H9 (cell line): ENCODE measurements at regions not wholly inside any gene's neighbourhood (a gene's known extent, or its start where the extent isn't known, plus 50 kb on each side); places are given as distances from the start of the nearest gene placed in this dataset.

ENCODE experiments used
- DNase-seq: peaks from one replicate; pipeline ENCODE4 v3.0.0-alpha.2; 2017
- H2AFZ ChIP-seq: one replicate; pipeline ENCODE4 v1.6.1; 2013; ENCODE audit warnings: mild to moderate bottlenecking, low read length, control low read depth, moderate library complexity
- H2AK5ac ChIP-seq: 2 replicates; pipeline ENCODE4 v1.6.1; 2013; ENCODE audit warnings: low read length, control low read depth, mixed read lengths; ENCODE audit not compliant: insufficient read length
- H2BK120ac ChIP-seq: one replicate; pipeline ENCODE4 v1.6.1; 2013; ENCODE audit warnings: low read depth, mild to moderate bottlenecking, low read length, control low read depth, inconsistent platforms; ENCODE audit not compliant: poor library complexity, severe bottlenecking
- H2BK12ac ChIP-seq: 2 replicates; pipeline ENCODE4 v1.6.1; 2013; ENCODE audit warnings: low read length, control low read depth, mixed read lengths, low read depth; ENCODE audit not compliant: insufficient read length
- H2BK15ac ChIP-seq: 2 replicates; pipeline ENCODE4 v1.6.1; 2013; ENCODE audit warnings: low read depth, low read length, control low read depth
- H2BK20ac ChIP-seq: one replicate; pipeline ENCODE4 v1.6.1; 2013; ENCODE audit warnings: low read depth, mild to moderate bottlenecking, low read length, control low read depth, inconsistent platforms; ENCODE audit not compliant: poor library complexity, severe bottlenecking
- H2BK5ac ChIP-seq: 2 replicates; pipeline ENCODE4 v1.6.1; 2013; ENCODE audit warnings: low read length, control low read depth, mixed read lengths; ENCODE audit not compliant: insufficient read length
- H3K14ac ChIP-seq: 2 replicates; pipeline ENCODE4 v1.6.1; 2013; ENCODE audit warnings: low read length, control low read depth; ENCODE audit not compliant: insufficient read depth
- H3K18ac ChIP-seq: 2 replicates; pipeline ENCODE4 v1.6.1; 2013; ENCODE audit warnings: low read depth, mild to moderate bottlenecking, mixed read lengths, low read length, control low read depth; ENCODE audit not compliant: insufficient read length
- H3K23ac ChIP-seq: 2 replicates; pipeline ENCODE4 v1.6.1; 2013; ENCODE audit warnings: low read length, control low read depth, mixed read lengths, low read depth; ENCODE audit not compliant: insufficient read length
- H3K23me2 ChIP-seq: 2 replicates; pipeline ENCODE4 v1.6.1; 2013; ENCODE audit warnings: low read depth, mild to moderate bottlenecking, mixed read lengths, low read length, control low read depth; ENCODE audit not compliant: insufficient read length, poor library complexity, severe bottlenecking
- H3K27ac ChIP-seq: 2 replicates; pipeline ENCODE4 v1.5.1; 2013; ENCODE audit warnings: low read length, control low read depth, mixed read lengths, low read depth; ENCODE audit not compliant: insufficient read length
- H3K27me3 ChIP-seq: 2 replicates; pipeline ENCODE4 v1.6.1; 2013; ENCODE audit warnings: low read length, control low read depth, inconsistent platforms; ENCODE audit not compliant: insufficient read depth
- H3K4ac ChIP-seq: 2 replicates; pipeline ENCODE4 v1.6.1; 2013; ENCODE audit warnings: low read depth, mild to moderate bottlenecking, control low read depth, inconsistent platforms, low read length, moderate library complexity
- H3K4me1 ChIP-seq: 2 replicates; pipeline ENCODE4 v1.6.1; 2013; ENCODE audit warnings: low read length, control low read depth, inconsistent platforms; ENCODE audit not compliant: insufficient read depth
- H3K4me2 ChIP-seq: 2 replicates; pipeline ENCODE4 v1.6.1; 2013; ENCODE audit warnings: low read length, control low read depth, mixed read lengths; ENCODE audit not compliant: insufficient read length, insufficient read depth
- H3K56ac ChIP-seq: 2 replicates; pipeline ENCODE4 v1.6.1; 2013; ENCODE audit warnings: low read depth, mild to moderate bottlenecking, mixed read lengths, low read length, control low read depth; ENCODE audit not compliant: insufficient read length
- H3K79me1 ChIP-seq: 2 replicates; pipeline ENCODE4 v1.6.1; 2013; ENCODE audit warnings: low read depth, mild to moderate bottlenecking, moderate library complexity, low read length, control low read depth, inconsistent platforms; ENCODE audit not compliant: insufficient read depth, poor library complexity, severe bottlenecking
- H3K79me2 ChIP-seq: 2 replicates; pipeline ENCODE4 v1.6.1; 2013; ENCODE audit warnings: low read length, control low read depth, inconsistent platforms; ENCODE audit not compliant: insufficient read depth
- H3K9ac ChIP-seq: 2 replicates; pipeline ENCODE4 v1.6.1; 2013; ENCODE audit warnings: low read length, control low read depth, mixed read lengths; ENCODE audit not compliant: insufficient read length; ENCODE audit errors: extremely low read depth
- H3K9me3 ChIP-seq: one replicate; pipeline ENCODE4 v1.6.1; 2013; ENCODE audit warnings: low read depth, low read length, inconsistent platforms; ENCODE audit not compliant: control insufficient read depth
- H3T11ph ChIP-seq: one replicate; pipeline ENCODE4 v1.6.1; 2013; ENCODE audit warnings: mild to moderate bottlenecking, low read length, control low read depth, inconsistent platforms
- H4K20me1 ChIP-seq: one replicate; pipeline ENCODE4 v1.6.1; 2013; ENCODE audit not compliant: control insufficient read depth, insufficient read length, insufficient read depth
- H4K5ac ChIP-seq: 2 replicates; pipeline ENCODE4 v1.6.1; 2013; ENCODE audit warnings: low read depth, mild to moderate bottlenecking, mixed read lengths, low read length, control low read depth; ENCODE audit not compliant: insufficient read length
- H4K8ac ChIP-seq: replicated peaks from 2 replicates; pipeline ENCODE4 v1.6.1; 2013; ENCODE audit warnings: low read length, control low read depth, mixed read lengths, low read depth; ENCODE audit not compliant: insufficient read length
- H4K91ac ChIP-seq: 2 replicates; pipeline ENCODE4 v1.6.1; 2013; ENCODE audit warnings: low read depth, mild to moderate bottlenecking, moderate library complexity, mixed read lengths, low read length, control low read depth; ENCODE audit not compliant: insufficient read length
- H3K27ac Mint-ChIP-seq, 3 experiments: 2 replicates in 2 of 3; 3 replicates in 1 of 3; pipeline ENCODE4 v1.8.0; 2020 to 2021; ENCODE audit warnings: mixed read lengths in 3 of 3, mild to moderate bottlenecking in 1 of 3, moderate library complexity in 1 of 3
- H3K27me3 Mint-ChIP-seq: 2 replicates; pipeline ENCODE4 v1.8.0; 2021; ENCODE audit warnings: low read depth, mild to moderate bottlenecking, moderate library complexity, mixed read lengths
- H3K36me3 Mint-ChIP-seq, 3 experiments: 2 replicates in 2 of 3; 3 replicates in 1 of 3; pipeline ENCODE4 v1.8.0; 2020 to 2021; ENCODE audit warnings: low read depth in 3 of 3, mixed read lengths in 3 of 3; ENCODE audit not compliant: insufficient read depth in 1 of 3
- H3K4me1 Mint-ChIP-seq, 2 experiments: 2 replicates each; pipeline ENCODE4 v1.8.0; 2020; ENCODE audit warnings: mixed read lengths in 2 of 2
- H3K4me3 Mint-ChIP-seq, 2 experiments: 2 replicates in 1 of 2; 3 replicates in 1 of 2; pipeline ENCODE4 v1.8.0; 2020 to 2021; ENCODE audit warnings: mild to moderate bottlenecking in 2 of 2, mixed read lengths in 2 of 2, moderate library complexity in 1 of 2
- H3K9me3 Mint-ChIP-seq, 2 experiments: 2 replicates in 1 of 2; 3 replicates in 1 of 2; pipeline ENCODE4 v1.8.0; 2020; ENCODE audit warnings: mild to moderate bottlenecking in 2 of 2, mixed read lengths in 2 of 2, moderate library complexity in 1 of 2
- CTCF ChIP-seq: fragments of 200-600 bp; sonication (generic); conservative IDR thresholded peaks from 3 replicates; pipeline ENCODE4 v1.8.0; 2021; ENCODE audit warnings: antibody characterized with exemption, mild to moderate bottlenecking
- WGBS: extraction: QIAGEN DNeasy Blood & Tissue Kit; methylation state at CpG from one replicate; pipeline ENCODE4 v1.1.7; 2013; ENCODE audit warnings: missing lambda C conversion rate, low lambda C conversion rate, mixed read lengths; ENCODE audit not compliant: insufficient read length; ENCODE audit errors: extremely low coverage; 5-methylcytosine and 5-hydroxymethylcytosine counted together

- Histone ChIP-seq H3K79me1 (no peaks in the 10 kb centered on the region), H2BK12ac (no peak overlapping the region), H2AFZ (no peak overlapping the region), H3K4ac (no peak overlapping the region), H3K23ac (no peak overlapping the region), H2BK5ac (no peak overlapping the region), H2AK5ac (no peak overlapping the region), H3T11ph (no peak overlapping the region), H3K14ac (no peak overlapping the region), H3K4me1 (no peaks in the 10 kb centered on the region), H3K27me3 (no peaks in the 10 kb centered on the region), H3K56ac (no peak overlapping the region), H3K9me3 (no peaks in the 10 kb centered on the region), H4K8ac (no peak overlapping the region), H4K5ac (no peak overlapping the region), H2BK15ac (no peak overlapping the region), H3K18ac (no peak overlapping the region), H3K79me2 (no peaks in the 10 kb centered on the region), H4K20me1 (no peaks in the 10 kb centered on the region), H2BK120ac (no peak overlapping the region), H4K91ac (no peak overlapping the region), H2BK20ac (no peak overlapping the region), H3K27ac (no peak overlapping the region), H3K4me2 (no peak overlapping the region), H3K9ac (no peak overlapping the region), H3K23me2 (no peaks in the 10 kb centered on the region)
- no peak for TF ChIP-seq CTCF
- peaks cover 2 to 7% of the 10 kb centered on the region in 2 experiments; a peak in 3 of 4 replicates for H3K4me1 Mint-ChIP-seq
- no peak overlapping the region for H3K4me3 Mint-ChIP-seq
- WGBS, result no CpG with 5 or more reads among the region's 4 CpGs
- H3K9me3 Mint-ChIP-seq, result no peaks in the 10 kb centered on the region
- peak overlapping the region in 1 of 3 experiments; percentile 29; a peak in 2 of 7 replicates for H3K27ac Mint-ChIP-seq
- H3K36me3 Mint-ChIP-seq, result no peaks in the 10 kb centered on the region
- no peaks in the 10 kb centered on the region; the same call in none of the 2 replicates for H3K27me3 Mint-ChIP-seq
- DNase-seq, result no peak
Observed at GRCh38 chr12:68462803-68463202, 130.6 kb upstream of the MDM1 start.
